ENCODE measurements at regions not wholly inside any gene's neighbourhood (a gene's known extent, or its start where the extent isn't known, plus 50 kb on each side); places are given as distances from the start of the nearest gene placed in this dataset.

GRCh38 chr12:124107351-124107750, 134.3 kb downstream of the ZNF664 start:
- TF ChIP-seq EZH2 (IDR thresholded peaks at IDR 0.05): no peak
- no peak for TF ChIP-seq POLR2AphosphoS5 (IDR thresholded peaks at IDR 0.05; ENCODE audit: borderline replicate concordance, low read depth, low read length)
- TF ChIP-seq FOXP2 (optimal IDR thresholded peaks at IDR 0.05; ENCODE audit: control extremely low read depth, extremely low read length, insufficient read depth): no peak
